Left cardiac atrium (tissue), 4 donors: ENCODE measurements at regions not wholly inside any gene's neighbourhood (a gene's known extent, or its start where the extent isn't known, plus 50 kb on each side); places are given as distances from the start of the nearest gene placed in this dataset.

Experiments
- ATAC-seq, 2 donors: fragments of 200-7000 bp; cut with Tn5 transposase; one replicate each; pipeline ENCODE4 v1.9.1; 2020; ENCODE audit warnings: mild to moderate bottlenecking in 2 of 2, moderate library complexity in 2 of 2
- DNase-seq: peaks from one replicate; pipeline ENCODE4 v3.0.0-alpha.2; 2020
- intact Hi-C, 2 donors: fragments of 100-400 bp; cut with DNase I; formaldehyde crosslinking; loops; one replicate each; pipeline versions ENCODE4 v1.14.1 to v1.15.1; 2022 to 2023
- donor health status: DM: no; HTN: yes; CAD: no.
- donor health status: DM: no; HTN: yes; CAD: no; lungs with severe emphysema.
- donor health status: DM: yes; HTN: yes; CAD: no.
- donor health status: Dilated cardiomyopathy.

DNA sequence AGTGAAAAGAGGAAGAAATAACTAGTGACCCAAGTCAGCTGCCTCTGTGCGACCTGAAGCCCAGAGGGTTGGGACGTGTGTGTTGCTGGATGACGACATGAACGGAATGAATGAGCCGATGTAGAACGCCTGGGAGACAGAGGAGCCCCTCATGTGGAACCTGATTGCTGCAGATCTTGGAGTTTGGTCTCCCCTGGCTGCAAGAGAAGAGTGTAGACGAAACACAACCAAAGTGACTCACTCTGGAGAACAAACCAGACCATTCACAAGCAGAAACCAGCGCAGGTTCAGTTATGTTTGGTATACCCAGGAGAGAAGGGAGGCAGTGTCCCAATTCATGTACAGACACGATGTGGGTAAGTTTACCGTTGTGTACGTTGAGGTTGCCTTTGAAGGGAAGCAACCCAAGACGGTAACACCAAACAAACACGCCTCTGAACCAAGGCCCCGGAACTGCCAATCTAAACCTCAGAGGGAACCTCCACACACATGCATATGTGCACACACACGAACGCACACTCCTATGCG lies 265.9 kb downstream of the BMP7 start:
- ATAC-seq = no peak
- no peak for DNase-seq
- intact Hi-C loops = no loop called here

DNA sequence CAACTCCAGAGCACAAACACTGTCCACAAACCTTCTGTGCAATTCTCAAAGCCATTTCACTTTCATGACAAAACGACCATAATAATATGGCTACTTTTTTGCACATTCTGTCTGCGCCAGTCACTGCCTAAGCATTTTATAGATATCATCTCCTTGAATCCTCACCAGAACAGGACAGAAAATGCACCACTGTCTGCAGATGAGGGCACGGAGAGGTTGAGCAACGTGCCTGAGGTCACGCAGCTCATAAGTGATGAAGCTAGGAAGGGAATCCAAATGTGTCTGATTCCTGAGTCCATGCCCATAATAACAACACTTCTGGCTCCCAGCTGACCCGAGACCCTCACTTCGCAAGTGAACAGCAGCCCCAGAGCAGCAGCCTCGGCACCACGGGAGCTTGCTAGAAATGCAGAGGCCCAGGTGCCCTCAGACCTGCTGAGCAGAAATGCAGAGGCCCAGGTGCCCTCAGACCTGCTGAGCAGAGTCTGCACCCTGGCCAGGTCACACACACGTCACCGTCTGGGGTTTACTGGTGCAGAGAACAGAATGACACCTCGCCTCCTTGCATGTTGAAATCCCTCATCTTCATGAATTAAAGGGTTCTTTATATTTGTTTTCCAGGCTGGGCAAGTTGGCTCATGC lies 265.2 kb downstream of the BMP7 start:
- intact Hi-C loops = no loop called here
- ATAC-seq (no peak), DNase-seq (no peak)

DNA sequence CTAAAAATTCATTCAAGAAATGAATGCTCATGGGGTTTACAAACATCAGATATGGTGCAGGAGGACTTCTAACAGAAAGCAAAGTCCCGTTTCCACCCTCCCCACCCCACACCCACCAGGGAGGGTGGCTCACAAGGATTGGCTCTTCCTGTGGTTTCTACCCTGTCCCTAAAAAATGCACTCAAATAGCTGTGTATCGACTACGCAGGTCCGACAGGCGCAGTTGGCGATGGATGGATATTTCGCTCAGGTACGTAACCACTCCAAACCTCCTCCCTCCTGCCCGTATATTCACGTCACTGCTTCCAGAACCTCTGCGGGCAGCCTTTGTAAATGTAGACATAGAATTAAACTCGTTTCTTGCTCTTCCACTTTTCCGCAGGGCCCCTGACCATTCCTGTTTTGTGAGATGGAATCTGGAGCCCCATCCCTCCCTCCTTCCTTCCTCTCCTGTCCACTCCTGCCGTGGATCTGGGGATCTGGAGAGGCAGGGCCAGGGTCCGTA lies 264.3 kb downstream of the BMP7 start:
- no peak for DNase-seq
- intact Hi-C loops = no loop called here
- ATAC-seq = no peak

DNA sequence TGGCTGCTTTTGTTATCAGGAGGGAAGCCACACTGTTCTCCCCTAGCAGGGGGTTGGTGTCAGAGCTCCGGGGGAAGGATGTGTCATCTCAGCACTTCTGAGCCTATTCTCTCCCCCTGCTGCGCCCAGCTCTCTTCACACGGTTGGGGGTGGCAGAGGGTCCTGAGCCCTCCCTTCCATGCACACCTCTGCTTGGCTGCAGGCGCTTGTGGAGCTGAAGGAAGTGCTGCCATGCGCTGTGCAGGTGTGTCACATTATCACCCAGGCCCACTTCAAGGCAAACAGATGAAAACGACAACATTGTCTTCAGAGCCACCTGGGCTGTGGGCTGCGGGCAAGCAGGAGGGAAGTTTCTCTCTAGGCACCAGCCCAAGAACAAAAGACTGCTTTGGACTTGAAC lies 263.4 kb downstream of the BMP7 start:
- intact Hi-C loops = no loop called here
- ATAC-seq (no peak), DNase-seq (no peak)

DNA sequence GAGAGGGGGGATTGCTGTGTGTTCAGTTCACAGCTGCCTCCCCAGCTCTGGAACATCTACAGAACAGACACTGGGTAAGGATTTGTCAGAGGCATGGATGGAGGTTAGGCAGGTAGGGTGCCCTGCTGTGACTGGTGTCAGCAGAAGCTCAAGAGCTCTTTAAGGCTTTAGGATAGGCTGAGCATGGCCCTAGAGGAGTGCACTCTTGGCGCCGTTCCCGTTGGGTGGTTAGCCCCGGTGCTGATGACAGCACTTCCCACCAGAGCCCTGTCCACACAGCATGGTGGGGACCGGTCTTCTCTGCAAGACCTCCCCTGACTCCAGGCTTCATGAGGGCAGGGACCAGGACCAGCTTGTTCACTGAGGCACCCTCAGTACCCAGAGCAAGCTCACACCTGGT lies 262.0 kb downstream of the BMP7 start:
- DNase-seq (no peak), ATAC-seq (no peak)
- intact Hi-C loops = no loop called here

DNA sequence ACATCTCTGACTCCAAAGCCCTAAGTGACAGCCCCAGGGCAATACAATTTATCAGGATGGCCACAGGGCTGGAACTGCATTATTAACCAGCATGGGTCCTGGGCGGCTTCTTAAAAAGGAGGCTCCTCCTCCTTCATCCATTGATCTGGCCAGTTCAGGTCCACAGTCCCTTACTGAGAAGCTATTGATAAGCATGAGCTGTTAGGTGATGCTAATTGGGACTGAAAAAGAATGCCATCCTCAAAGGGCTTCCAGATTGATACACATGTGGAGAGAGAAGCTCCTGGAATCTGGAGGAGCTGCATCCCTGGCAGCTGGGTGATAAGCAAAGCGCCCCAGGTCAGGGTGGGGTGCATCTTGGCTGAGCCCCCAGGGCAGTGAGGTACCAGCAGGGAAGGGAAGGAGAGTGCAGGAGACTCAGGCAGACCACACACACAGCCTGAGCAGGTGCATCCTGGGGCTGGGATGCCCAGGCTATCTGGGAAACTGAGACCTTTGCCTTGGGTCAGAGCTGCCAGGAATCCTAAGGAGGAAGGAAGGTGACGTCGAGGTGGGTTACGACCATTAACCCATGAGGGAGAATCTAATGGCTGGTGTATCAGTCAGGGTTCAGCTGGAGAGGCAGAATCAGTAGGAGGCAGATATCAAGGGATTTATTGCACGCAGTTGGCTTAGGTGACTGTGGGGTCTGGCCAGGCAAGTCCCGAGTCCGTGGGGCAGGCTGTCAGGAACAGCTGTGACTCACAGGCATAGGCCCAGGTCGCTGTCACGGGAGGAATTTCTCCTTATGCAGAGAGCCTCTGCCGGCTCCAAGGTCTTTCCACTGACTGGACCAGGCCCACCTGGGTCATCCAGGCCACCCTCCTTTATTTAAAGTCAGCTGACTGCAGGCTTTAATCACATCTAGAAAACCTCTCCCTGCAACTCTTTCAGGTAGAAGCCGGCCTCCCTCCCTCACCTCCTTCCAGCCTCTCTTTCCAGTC lies 261.2 kb downstream of the BMP7 start:
- DNase-seq (no peak), ATAC-seq (no peak)
- intact Hi-C loops = no loop called here

DNA sequence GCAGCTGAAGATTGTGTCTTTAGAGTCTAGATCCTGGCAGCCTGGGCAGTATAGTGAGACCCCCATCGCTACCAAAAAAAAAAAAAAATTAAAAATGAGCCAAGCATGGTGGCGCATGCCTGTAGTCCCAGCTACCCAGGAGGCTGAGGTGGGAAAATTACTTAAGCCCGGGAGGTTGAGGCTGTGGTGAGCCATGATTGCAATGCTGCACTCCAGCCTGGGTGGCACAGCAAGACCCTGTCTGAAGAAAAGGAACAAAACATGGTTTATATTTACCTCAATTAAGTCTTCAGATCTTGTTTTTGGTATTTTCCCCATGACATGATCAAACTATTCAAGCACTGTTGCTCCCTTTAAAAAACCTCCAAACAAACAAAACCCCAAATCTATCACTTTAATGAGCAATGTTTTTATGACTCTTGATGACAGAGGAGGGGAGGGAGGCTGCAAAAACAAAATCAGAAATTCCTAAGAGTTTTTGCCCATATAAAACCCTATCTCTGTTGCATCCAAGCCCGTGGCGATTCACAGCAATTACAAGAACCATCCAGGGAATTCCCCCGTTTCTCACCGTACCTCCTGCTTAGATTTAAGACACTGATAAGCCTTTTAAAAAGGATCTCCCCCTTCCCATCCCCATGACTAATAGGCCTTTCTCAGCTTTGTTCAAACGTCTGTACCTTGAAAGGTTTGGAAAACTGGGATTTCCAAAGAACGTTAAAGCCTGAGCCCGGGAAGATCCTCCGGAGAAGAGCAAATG lies 259.9 kb downstream of the BMP7 start:
- ATAC-seq = no peak
- no peak for DNase-seq
- intact Hi-C loops = no loop called here

DNA sequence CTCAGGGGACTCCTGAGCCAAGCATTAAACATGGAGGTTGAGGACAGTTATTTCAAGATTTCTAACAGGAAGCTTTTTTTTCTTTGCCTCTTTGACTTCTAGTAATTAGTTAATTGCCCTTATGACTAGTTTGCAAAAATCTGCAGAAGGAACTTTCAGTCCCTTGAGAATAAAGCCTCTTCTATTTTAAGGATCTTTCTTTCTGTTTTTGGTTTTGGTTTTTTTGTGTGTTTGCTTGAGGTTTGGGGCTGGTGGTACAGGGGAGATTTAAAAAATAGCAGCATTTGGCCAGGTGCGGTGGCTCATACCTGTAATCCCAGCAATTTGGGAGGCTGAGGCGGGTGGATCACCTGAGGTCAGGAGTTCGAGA lies 259.3 kb downstream of the BMP7 start:
- ATAC-seq (no peak), DNase-seq (no peak)
- intact Hi-C loops = no loop called here

DNA sequence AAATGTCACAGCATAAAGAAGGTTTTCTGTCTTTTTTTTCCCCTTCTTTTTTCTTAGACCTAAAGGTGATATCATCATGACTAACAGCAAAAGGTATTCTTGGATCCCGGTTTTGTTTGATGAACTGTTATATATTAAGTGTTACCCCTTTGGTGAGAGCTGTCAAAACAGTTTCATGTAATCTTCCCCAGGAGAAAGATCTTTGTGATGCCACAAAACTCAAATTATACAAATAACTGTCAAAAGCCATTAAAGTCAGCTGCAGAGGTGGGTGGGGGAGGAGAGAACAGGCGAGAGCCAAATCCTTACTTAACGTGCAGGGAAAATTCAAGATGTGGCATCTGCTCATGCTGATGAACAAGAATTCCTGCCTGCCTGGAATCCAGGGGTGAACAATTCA lies 258.2 kb downstream of the BMP7 start:
- intact Hi-C loops = no loop called here
- no peak for DNase-seq
- no peak for ATAC-seq

DNA sequence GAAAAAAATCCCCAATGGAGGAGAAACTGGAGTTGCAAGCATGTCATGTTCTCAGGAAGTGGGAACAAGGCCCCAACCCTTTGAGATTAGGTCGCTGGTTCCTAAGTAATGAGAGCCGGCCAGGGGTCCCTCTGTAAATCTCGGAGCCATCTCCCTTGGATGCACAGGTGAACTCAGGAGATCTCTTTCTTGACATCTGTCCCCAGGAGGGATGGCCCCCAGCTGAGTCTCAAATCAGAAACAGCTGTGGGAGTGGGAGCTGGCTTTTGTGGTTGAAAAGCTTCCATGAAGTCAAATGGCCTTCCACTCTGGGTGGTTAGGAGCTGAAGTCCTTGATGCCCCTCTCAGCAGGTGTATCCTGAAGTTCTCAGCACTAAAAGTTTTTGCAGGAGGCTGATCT lies 257.1 kb downstream of the BMP7 start:
- intact Hi-C loops = no loop called here
- ATAC-seq (no peak), DNase-seq (no peak)

DNA sequence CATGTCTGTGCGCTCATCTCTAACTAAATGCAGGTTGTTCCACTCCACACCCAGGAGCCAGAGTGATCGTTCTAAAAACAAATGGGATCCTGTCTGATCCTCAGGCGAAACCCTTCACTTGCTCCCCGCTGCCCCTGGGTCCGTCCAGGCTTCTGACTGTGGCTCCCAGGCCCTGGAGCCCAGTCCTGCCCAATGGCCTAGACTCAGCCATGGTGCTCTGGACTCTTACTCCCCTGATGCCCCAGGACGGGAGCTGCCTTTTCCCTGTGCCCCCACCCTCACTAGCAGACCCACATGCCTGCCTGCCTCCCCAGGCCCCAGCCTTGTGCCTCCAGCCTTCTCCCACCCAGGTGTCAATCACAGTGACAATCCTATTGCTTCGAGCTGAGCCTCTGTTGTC lies 256.7 kb downstream of the BMP7 start:
- intact Hi-C loops = no loop called here
- ATAC-seq = no peak
- DNase-seq = no peak

DNA sequence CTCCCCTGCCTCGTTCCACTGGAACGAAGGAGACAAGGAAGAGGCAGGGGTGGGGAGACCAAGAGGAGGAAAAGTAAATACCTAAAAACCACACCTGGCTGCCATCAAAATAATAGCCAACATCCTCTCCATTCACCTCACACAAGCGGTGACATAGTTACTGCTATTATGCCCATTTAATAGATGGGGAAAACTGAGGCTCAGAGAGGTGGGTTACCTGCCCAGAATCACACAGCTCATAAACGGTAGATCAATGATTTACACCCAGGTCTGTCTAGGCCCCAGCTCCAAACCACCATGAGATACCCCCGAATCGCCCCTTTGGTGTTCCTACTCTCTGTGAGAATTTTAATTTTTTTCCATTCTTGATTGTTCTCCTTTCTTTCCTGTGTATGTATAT lies 253.8 kb downstream of the BMP7 start:
- ATAC-seq (no peak), DNase-seq (no peak)
- intact Hi-C loops = no loop called here

DNA sequence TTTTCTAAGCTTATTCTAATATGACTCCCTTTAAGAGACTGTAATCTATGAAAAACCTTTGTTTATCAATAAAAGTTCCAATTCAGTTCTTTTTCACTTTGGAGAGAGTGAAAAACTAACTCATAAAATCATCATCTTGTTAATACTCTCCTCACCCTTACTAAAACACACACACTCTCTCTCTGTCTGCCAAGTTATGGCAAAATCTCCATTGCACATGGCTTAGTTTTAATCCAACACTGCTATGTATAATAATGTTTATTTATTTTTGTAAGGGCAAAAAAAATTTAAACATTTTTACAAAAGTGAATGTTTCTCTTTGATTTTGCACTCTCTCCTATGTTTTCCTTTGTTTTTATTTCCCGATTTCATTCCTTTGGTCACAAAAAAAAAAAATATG lies 253.2 kb downstream of the BMP7 start:
- DNase-seq (no peak), ATAC-seq (no peak)
- intact Hi-C loops = no loop called here

DNA sequence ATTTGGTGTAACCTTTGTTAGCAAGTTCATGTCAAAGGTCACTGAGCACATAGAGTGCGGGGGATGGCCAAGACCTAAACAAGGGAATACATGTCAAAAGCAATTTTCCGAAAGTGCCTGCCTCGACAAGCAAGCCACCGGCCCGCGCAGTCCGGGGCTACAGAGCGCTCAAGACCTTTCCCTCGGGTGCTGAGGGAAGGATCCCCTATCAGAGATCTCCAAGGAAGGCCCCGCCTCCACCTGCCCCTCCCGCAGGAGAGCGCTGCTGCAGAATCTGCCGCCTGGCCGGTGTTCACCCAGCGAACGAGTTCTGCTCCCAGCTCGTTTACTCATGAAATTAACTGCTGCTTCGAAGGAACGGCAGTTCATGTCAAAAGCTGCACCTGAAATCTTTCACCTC lies 252.7 kb downstream of the BMP7 start:
- ATAC-seq (peak in 1 of 2 donors; percentile 44), DNase-seq (no peak)
- intact Hi-C loops = no loop called here

DNA sequence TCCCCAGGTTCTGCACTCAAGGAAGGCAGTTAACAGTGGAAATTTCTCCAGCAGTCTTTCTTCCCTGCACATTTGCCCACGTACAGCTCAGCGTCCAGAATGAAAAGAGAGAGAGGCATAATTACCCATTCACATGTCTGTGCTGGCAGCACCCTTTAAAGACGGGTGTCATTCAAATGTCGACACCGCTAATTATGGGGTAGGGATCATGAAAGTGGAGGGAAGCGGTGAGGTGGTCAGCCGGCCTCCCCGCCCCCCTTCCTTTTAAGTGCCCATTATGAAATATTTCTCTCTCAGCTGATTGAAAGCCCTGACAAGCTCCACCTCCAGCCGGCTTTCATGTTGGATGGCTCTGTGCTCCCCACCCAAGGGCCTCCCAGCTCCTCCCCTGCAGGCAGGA lies 246.1 kb downstream of the BMP7 start:
- ATAC-seq (no peak), DNase-seq (no peak)
- intact Hi-C loops = no loop called here

DNA sequence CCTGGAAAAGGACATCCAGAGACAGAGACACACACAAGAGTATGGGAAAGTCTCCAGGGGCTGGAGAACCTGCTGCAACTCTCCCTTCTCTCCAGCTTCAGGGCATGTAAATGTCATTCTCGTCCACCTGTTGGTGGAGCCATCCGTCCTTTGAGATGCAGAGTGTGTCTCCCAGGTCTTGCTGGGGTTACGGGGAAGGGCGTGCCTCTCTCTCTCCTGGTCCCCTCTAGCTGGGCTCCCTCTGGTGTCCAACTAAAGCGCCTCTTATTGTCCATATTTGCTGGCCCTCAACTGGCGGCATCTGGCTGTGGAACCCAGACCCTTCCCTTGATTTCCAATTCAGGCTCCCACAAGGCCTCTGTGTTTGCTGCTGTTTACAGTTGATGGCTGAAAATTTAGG lies 244.1 kb downstream of the BMP7 start:
- ATAC-seq (no peak), DNase-seq (no peak)
- intact Hi-C loops = no loop called here

DNA sequence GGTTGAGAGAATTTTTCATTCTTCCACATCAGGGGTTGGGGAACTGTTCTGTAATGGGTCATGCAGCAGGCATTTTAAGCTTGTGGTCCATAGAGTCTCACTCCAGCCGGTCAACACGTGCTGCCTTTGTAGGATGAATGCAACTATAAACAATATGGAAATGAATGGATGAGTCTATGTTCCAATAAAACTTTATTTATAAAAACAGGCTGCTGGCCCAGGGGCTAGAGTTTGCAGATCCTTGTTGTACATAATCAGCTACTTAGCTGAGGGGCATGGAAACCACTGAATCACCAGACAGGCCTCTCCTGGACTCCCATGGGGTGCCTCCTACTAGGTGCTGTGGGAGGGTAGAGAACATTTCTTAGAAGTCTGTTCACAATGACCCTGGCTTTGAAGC lies 243.4 kb downstream of the BMP7 start:
- ATAC-seq (no peak), DNase-seq (no peak)
- intact Hi-C loops = no loop called here

DNA sequence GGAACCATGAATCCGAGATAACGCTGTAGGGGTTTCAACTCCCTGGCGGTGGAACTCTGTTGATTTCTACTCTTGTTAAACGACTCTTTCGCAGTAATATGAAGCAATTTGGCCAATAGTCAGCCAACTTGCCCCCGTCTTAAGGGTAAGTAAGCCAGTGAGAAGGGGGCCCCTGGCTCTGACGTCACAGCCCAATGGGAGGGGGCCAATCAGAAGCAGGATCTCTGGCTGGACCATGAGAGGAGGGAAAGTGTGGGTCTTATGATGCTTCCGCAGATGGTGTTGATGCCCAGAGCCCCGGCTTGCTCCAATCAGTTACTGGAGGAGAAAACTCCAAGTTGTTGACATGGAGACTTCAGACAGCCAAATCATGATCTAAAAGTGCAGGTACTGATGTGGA lies 242.4 kb downstream of the BMP7 start:
- intact Hi-C loops = no loop called here
- DNase-seq = no peak
- ATAC-seq = no peak

DNA sequence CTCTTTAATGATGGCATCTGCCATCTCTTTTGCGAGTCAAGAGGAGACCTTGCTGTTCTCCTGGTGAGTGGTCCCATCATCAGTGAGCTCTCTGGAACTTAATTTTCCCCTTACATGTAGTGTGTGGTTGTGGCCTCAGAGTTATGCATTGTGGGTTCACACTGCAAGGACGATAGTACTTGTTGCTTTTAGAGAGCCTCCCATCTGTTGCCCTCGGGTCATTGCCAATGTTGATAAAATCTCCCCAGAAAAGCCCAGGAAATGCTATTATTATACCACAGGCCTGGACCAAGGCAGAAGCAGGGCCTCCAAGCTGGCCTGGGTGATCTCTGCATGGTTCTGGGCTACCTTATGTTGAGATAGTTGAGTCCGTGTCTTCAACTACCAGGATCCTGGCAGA lies 241.6 kb downstream of the BMP7 start:
- no peak for DNase-seq
- no peak for ATAC-seq
- intact Hi-C loops = no loop called here

DNA sequence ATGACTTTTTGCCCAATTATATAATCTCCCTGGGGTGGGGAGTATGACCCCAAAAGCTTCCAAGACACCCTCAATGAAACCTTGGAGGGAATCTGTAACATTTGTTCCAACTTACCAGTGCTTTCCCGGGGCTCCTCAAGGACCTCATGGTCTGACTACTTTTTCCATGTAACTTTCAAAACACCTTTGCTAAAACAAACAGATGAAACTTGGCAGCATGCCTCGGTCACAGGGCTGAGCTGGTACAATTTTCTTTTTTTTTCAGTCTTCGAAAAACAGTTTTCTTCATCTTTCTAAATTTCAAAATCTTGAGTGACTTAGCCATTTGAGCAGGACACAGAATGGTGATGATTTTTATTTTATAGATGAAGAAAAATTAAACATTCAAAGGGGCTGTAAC lies 241.2 kb downstream of the BMP7 start:
- no peak for ATAC-seq
- intact Hi-C loops = no loop called here
- no peak for DNase-seq
